Adipocyte (in vitro differentiated cells): ENCODE measurements at regions not wholly inside any gene's neighbourhood (a gene's known extent, or its start where the extent isn't known, plus 50 kb on each side); places are given as distances from the start of the nearest gene placed in this dataset.
"Not testable (repeated sequence)": the region's sequence is repeated elsewhere in the genome, so short reads cannot be mapped to it uniquely, and the experiment has no call there.

Experiments used
- DNase-seq: peaks from one replicate; pipeline ENCODE4 v3.0.0-alpha.2; 2015; ENCODE audit warnings: low read depth
- H3K27me3 ChIP-seq: replicated peaks from 2 replicates; pipeline ENCODE4 v1.7.0; 2013; ENCODE audit warnings: mild to moderate bottlenecking, low read length, moderate library complexity; ENCODE audit not compliant: control insufficient read depth, insufficient read depth
- H3K36me3 ChIP-seq: 2 replicates; pipeline ENCODE4 v1.7.0; 2013; ENCODE audit warnings: low read length, mild to moderate bottlenecking, moderate library complexity; ENCODE audit not compliant: control insufficient read depth, insufficient read depth, severe bottlenecking
- H3K4me1 ChIP-seq: 2 replicates; pipeline ENCODE4 v1.7.0; 2013; ENCODE audit warnings: mild to moderate bottlenecking, low read length, moderate library complexity; ENCODE audit not compliant: control insufficient read depth, insufficient read depth
- H3K4me3 ChIP-seq: 2 replicates; pipeline ENCODE4 v1.7.0; 2013; ENCODE audit warnings: mild to moderate bottlenecking, low read length, moderate library complexity
- H3K9ac ChIP-seq: 2 replicates; pipeline ENCODE4 v1.7.0; 2013; ENCODE audit warnings: mild to moderate bottlenecking, low read length, moderate library complexity
- H3K9me3 ChIP-seq: 2 replicates; pipeline ENCODE4 v1.7.0; 2013; ENCODE audit warnings: mild to moderate bottlenecking, low read length, moderate library complexity; ENCODE audit not compliant: control insufficient read depth

- not testable (repeated sequence) for H3K27me3 ChIP-seq, H3K4me1 ChIP-seq, H3K4me3 ChIP-seq, H3K9ac ChIP-seq, H3K9me3 ChIP-seq, H3K36me3 ChIP-seq, DNase-seq
Observed at GRCh38 chr10:22120072-22120471, 97.7 kb downstream of the EBLN1 start.

- not testable (repeated sequence) for H3K4me1 ChIP-seq, H3K9ac ChIP-seq, H3K36me3 ChIP-seq, DNase-seq, H3K27me3 ChIP-seq, H3K9me3 ChIP-seq, H3K4me3 ChIP-seq
Observed at GRCh38 chr10:22119575-22119974, 98.2 kb downstream of the EBLN1 start.

DNA sequence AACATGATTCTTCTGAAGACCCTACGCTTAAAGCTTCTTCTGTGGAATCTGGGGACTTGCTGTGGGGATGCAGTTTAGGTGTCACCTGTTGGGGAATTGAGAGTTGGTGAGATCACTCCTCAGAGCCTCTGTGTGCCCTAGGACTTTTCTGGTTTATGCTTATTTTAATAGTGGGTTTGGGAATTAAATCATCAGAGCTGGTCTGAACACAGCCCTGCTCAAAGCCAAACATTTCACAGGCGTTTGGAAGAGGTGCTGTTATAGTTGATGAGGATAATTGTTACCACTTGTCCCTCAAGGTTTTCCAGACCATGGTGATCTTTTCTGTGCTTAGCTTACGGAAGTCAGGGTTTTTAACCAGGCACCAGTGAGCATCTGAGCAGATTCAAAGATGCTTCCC lies 106.1 kb downstream of the EBLN1 start:
- Histone ChIP-seq H3K27me3 (no peaks in the 10 kb centered on the region), H3K36me3 (no peaks in the 10 kb centered on the region), H3K4me3 (no peak overlapping the region), H3K4me1 (no peaks in the 10 kb centered on the region), H3K9ac (no peak overlapping the region), H3K9me3 (no peaks in the 10 kb centered on the region)
- no peak for DNase-seq

GRCh38 chr10:22111260-22111659 lies 106.6 kb downstream of the EBLN1 start:
- Histone ChIP-seq H3K9ac (no peak overlapping the region), H3K36me3 (no peaks in the 10 kb centered on the region), H3K27me3 (no peaks in the 10 kb centered on the region), H3K9me3 (no peaks in the 10 kb centered on the region), H3K4me1 (no peaks in the 10 kb centered on the region), H3K4me3 (no peak overlapping the region)
- DNase-seq: no peak

DNA sequence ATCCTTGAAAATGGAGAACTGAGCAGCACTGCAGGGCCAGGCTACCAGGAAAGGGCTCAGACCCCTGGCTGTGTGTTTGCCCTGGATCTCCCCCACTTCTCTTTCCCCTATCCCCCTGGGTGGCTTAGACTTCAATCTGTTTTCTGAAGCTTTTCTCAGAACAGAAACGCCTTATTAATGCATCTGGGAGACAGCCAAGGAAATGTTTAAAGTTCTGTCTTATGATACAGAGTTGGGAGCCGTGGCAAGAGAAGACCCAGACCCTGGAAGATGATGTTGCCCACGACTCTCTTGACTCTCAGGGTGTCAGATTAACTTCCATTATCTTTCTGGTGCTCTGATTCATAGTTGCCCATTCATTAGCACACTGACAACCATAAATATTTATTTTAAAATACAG lies 107.1 kb downstream of the EBLN1 start:
- Histone ChIP-seq H3K4me3 (no peak overlapping the region), H3K36me3 (no peaks in the 10 kb centered on the region), H3K27me3 (no peaks in the 10 kb centered on the region), H3K9me3 (no peaks in the 10 kb centered on the region), H3K9ac (no peak overlapping the region), H3K4me1 (no peaks in the 10 kb centered on the region)
- DNase-seq: no peak

DNA sequence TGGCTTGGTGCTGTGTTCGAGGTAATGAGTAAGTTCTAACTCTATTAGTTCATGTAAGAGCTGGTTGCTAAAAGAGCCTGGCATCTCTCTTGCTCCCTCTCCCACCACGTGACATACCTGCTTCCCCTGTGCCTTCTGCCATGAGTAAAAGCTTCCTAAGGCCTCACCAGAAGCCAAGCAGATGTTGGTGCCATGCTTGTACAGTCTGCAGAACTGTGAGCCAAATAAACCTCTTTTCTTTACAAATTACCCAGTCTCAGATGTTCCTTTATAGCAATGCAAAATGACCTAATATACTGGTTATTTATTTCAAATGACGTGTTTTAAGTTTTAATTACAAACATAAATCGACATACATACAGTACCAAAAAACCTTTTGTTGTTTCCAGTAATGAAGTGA lies 101.7 kb upstream of the DNAJC1 start:
- no peaks in the 10 kb centered on the region for H3K36me3 ChIP-seq
- no peaks in the 10 kb centered on the region for H3K27me3 ChIP-seq
- DNase-seq: no peak
- H3K9me3 ChIP-seq: peaks cover 4% of the 10 kb centered on the region
- H3K4me1 ChIP-seq: no peaks in the 10 kb centered on the region
- no peak overlapping the region for H3K4me3 ChIP-seq
- no peak overlapping the region for H3K9ac ChIP-seq

- no peaks in the 10 kb centered on the region for H3K36me3 ChIP-seq
- DNase-seq: no peak
- H3K9me3 ChIP-seq: peaks cover 4% of the 10 kb centered on the region
- H3K9ac ChIP-seq: no peak overlapping the region
- H3K4me1 ChIP-seq: no peaks in the 10 kb centered on the region
- H3K27me3 ChIP-seq: no peaks in the 10 kb centered on the region
- H3K4me3 ChIP-seq: no peak overlapping the region
Observed at GRCh38 chr10:22103701-22104470, 100.4 kb upstream of the DNAJC1 start.

DNA sequence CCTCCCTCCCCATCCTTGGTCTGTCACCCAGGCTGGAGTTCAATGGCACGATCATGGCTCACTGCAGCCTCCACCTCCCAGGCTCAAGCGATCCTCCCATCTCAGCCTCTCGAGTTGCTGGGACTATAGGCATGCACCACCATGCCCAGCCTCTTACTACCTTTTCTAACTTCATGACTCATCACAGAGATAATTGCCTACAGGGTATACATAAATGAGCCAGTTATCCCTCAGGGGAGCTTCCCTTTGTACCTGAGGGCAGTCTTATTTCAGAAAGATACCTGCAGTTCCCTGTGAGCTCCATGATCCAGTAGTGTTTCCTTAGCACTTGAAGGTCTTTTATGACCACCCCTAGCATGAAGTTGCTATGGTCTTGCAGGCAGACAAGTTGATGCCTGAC lies 94.2 kb upstream of the DNAJC1 start:
- H3K36me3 ChIP-seq: no peaks in the 10 kb centered on the region
- no peaks in the 10 kb centered on the region for H3K4me1 ChIP-seq
- no peaks in the 10 kb centered on the region for H3K9me3 ChIP-seq

GRCh38 chr10:22091260-22091659 lies 87.7 kb upstream of the DNAJC1 start:
- not testable (repeated sequence) for H3K9ac ChIP-seq, H3K36me3 ChIP-seq, H3K9me3 ChIP-seq, H3K4me3 ChIP-seq, DNase-seq, H3K27me3 ChIP-seq
- H3K4me1 ChIP-seq: peaks cover 12% of the 10 kb centered on the region

More for the DNA sequence above, 94.2 kb upstream of the DNAJC1 start:
- Histone ChIP-seq H3K9ac (no peak overlapping the region), H3K27me3 (no peaks in the 10 kb centered on the region), H3K4me3 (no peak overlapping the region)
- DNase-seq: no peak

GRCh38 chr10:22087402-22087738 lies 83.8 kb upstream of the DNAJC1 start:
- peak overlapping the region; percentile 61 for H3K4me3 ChIP-seq
- H3K4me1 ChIP-seq: peaks cover 12% of the 10 kb centered on the region
- no peaks in the 10 kb centered on the region for H3K36me3 ChIP-seq
- H3K9me3 ChIP-seq: no peaks in the 10 kb centered on the region
- peaks cover 12% of the 10 kb centered on the region for H3K27me3 ChIP-seq
- H3K9ac ChIP-seq: peak overlapping the region; percentile 37
- DNase-seq: no peak

GRCh38 chr10:22086730-22087401 lies 83.3 kb upstream of the DNAJC1 start:
- H3K4me1 ChIP-seq: peaks cover 12% of the 10 kb centered on the region
- H3K27me3 ChIP-seq: peaks cover 12% of the 10 kb centered on the region
- peak; percentile 96 for DNase-seq
- no peaks in the 10 kb centered on the region for H3K36me3 ChIP-seq
- H3K4me3 ChIP-seq: peak overlapping the region; percentile 61
- H3K9ac ChIP-seq: peak overlapping the region; percentile 37
- H3K9me3 ChIP-seq: no peaks in the 10 kb centered on the region
